ENCODE measurements at regions not wholly inside any gene's neighbourhood (a gene's known extent, or its start where the extent isn't known, plus 50 kb on each side); places are given as distances from the start of the nearest gene placed in this dataset.

- no peak for TF ChIP-seq CTCF (conservative IDR thresholded peaks at IDR 0.05; ENCODE audit: low read depth, low read length)
- Histone ChIP-seq H3K9ac (no peak overlapping the region), H2AFZ (ENCODE audit: low read depth) (no peak overlapping the region), H3K27ac (no peak overlapping the region), H3K4me1 (ENCODE audit: low read depth, poor library complexity, severe bottlenecking) (no peaks in the 10 kb centered on the region), H3K79me2 (ENCODE audit: insufficient read depth, low read depth) (no peaks in the 10 kb centered on the region), H3K27me3 (ENCODE audit: insufficient read depth, low read depth) (no peaks in the 10 kb centered on the region), H3K4me2 (no peak overlapping the region), H3K36me3 (ENCODE audit: insufficient read depth) (no peaks in the 10 kb centered on the region), H3K4me3 (IDR thresholded peaks at IDR 0.05; ENCODE audit: insufficient read depth, low read depth, low read length) (no peak overlapping the region), H4K20me1 (ENCODE audit: insufficient read depth) (no peaks in the 10 kb centered on the region)
These were observed 56.3 kb upstream of the LNX1 start for GRCh38 chr4:53647547-53647946.

- Histone ChIP-seq H3K4me3 (IDR thresholded peaks at IDR 0.05; ENCODE audit: insufficient read depth, low read depth, low read length) (no peak overlapping the region), H3K27ac (no peak overlapping the region), H3K9ac (no peak overlapping the region), H3K79me2 (ENCODE audit: insufficient read depth, low read depth) (no peaks in the 10 kb centered on the region), H2AFZ (ENCODE audit: low read depth) (no peak overlapping the region), H4K20me1 (ENCODE audit: insufficient read depth) (no peaks in the 10 kb centered on the region), H3K4me2 (no peak overlapping the region), H3K4me1 (ENCODE audit: low read depth, poor library complexity, severe bottlenecking) (no peaks in the 10 kb centered on the region), H3K36me3 (ENCODE audit: insufficient read depth) (no peaks in the 10 kb centered on the region), H3K27me3 (ENCODE audit: insufficient read depth, low read depth) (no peaks in the 10 kb centered on the region)
- TF ChIP-seq CTCF (conservative IDR thresholded peaks at IDR 0.05; ENCODE audit: low read depth, low read length), result no peak
These were observed 55.5 kb upstream of the LNX1 start for GRCh38 chr4:53646795-53647194.

GRCh38 chr4:53645108-53645507 lies 53.8 kb upstream of the LNX1 start:
- Histone ChIP-seq H3K4me1 (ENCODE audit: low read depth, poor library complexity, severe bottlenecking) (no peaks in the 10 kb centered on the region), H3K4me2 (no peak overlapping the region), H3K36me3 (ENCODE audit: insufficient read depth) (no peaks in the 10 kb centered on the region), H3K4me3 (IDR thresholded peaks at IDR 0.05; ENCODE audit: insufficient read depth, low read depth, low read length) (no peak overlapping the region), H3K27me3 (ENCODE audit: insufficient read depth, low read depth) (no peaks in the 10 kb centered on the region), H4K20me1 (ENCODE audit: insufficient read depth) (no peaks in the 10 kb centered on the region), H3K9ac (no peak overlapping the region), H2AFZ (ENCODE audit: low read depth) (no peak overlapping the region), H3K79me2 (ENCODE audit: insufficient read depth, low read depth) (no peaks in the 10 kb centered on the region), H3K27ac (no peak overlapping the region)
- TF ChIP-seq CTCF (conservative IDR thresholded peaks at IDR 0.05; ENCODE audit: low read depth, low read length), result no peak

GRCh38 chr4:53644607-53645006 lies 53.3 kb upstream of the LNX1 start:
- no peaks in the 10 kb centered on the region for H4K20me1 ChIP-seq (ENCODE audit: insufficient read depth)
- no peak overlapping the region for H3K4me3 ChIP-seq (IDR thresholded peaks at IDR 0.05; ENCODE audit: insufficient read depth, low read depth, low read length)
- no peak overlapping the region for H2AFZ ChIP-seq (ENCODE audit: low read depth)
- no peaks in the 10 kb centered on the region for H3K79me2 ChIP-seq (ENCODE audit: insufficient read depth, low read depth)
- no peaks in the 10 kb centered on the region for H3K27me3 ChIP-seq (ENCODE audit: insufficient read depth, low read depth)
- no peak overlapping the region for H3K4me2 ChIP-seq
- no peak overlapping the region for H3K9ac ChIP-seq
- TF ChIP-seq CTCF (conservative IDR thresholded peaks at IDR 0.05; ENCODE audit: low read depth, low read length), result no peak
- no peaks in the 10 kb centered on the region for H3K4me1 ChIP-seq (ENCODE audit: low read depth, poor library complexity, severe bottlenecking)
- no peak overlapping the region for H3K27ac ChIP-seq
- no peaks in the 10 kb centered on the region for H3K36me3 ChIP-seq (ENCODE audit: insufficient read depth)
